ENCODE measurements at regions not wholly inside any gene's neighbourhood (a gene's known extent, or its start where the extent isn't known, plus 50 kb on each side); places are given as distances from the start of the nearest gene placed in this dataset.

DNA sequence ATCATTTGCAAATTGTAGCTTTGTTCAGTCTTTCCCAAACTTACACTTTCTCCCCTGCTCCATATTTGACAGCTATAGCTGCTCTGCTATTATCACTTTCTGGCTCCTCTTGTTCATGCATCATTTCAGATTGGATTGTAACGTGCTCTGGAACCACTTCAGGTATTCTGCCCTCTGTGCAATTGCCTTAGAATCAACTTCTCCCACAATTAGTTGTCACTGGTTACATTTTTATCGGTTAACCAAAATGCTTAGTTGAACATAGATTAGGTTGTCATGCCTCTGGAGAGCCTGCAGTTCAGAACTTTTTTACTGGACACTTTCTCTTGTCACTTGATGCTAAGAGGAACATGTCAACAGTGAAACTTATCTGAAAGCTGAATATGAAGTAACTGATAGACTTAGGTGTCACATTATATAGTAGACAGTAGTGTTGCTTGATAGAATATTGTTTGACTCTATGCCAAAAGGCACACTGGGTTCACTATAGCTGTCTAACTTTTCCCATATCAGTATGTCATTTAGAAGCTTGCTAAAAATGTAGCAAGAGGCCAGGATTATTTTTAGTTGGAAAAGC, 127.7 kb upstream of the PTPRK start:
- Histone ChIP-seq H3K27me3 (no peaks in the 10 kb centered on the region), H3K36me3 (no peaks in the 10 kb centered on the region), H3K27ac (no peak overlapping the region), H3K9me3 (no peaks in the 10 kb centered on the region), H3K4me3 (no peak overlapping the region), H3K4me1 (no peaks in the 10 kb centered on the region)
- WGBS, 2 donors (ENCODE audit: low coverage in 1 of 2) = 61 to 88% methylated on average over 2 of the region's 2 CpGs
- no peak for ATAC-seq
- TF ChIP-seq CTCF (IDR thresholded peaks at IDR 0.05) (no peak), POLR2AphosphoS5 (IDR thresholded peaks at IDR 0.05) (no peak), EP300 (IDR thresholded peaks at IDR 0.05) (no peak)

DNA sequence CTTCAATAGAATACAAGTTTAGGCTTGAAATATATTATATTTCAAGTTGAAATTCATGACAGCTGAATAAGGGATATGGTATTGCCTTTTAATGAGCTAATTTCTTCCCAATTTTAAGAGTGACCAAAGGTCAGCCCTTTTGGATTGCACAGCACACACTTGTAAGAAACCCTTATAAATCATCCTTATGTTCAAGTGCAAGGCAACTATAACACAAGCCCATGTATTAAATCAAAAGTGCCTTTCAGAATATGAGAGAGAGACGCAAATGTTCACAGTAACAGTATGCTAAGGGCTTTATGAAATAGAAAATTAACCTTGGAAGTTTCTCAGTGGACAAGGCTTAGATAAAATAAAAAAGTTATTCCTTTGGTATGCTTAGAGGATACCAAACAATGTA, 121.7 kb upstream of the PTPRK start:
- WGBS, 2 donors (ENCODE audit: low coverage in 1 of 2) = 71 to 75% methylated on average over 1 of the region's 1 CpG
- H3K9me3 ChIP-seq = no peaks in the 10 kb centered on the region
- H3K27ac ChIP-seq = no peak overlapping the region
- TF ChIP-seq CTCF (IDR thresholded peaks at IDR 0.05) (no peak), EP300 (IDR thresholded peaks at IDR 0.05) (no peak), POLR2AphosphoS5 (IDR thresholded peaks at IDR 0.05) (no peak), POLR2A (IDR thresholded peaks at IDR 0.05) (no peak)
- H3K36me3 ChIP-seq = no peaks in the 10 kb centered on the region
- H3K4me1 ChIP-seq = no peaks in the 10 kb centered on the region
- ATAC-seq = no peak
- H3K4me3 ChIP-seq = no peak overlapping the region
- H3K27me3 ChIP-seq = no peaks in the 10 kb centered on the region

DNA sequence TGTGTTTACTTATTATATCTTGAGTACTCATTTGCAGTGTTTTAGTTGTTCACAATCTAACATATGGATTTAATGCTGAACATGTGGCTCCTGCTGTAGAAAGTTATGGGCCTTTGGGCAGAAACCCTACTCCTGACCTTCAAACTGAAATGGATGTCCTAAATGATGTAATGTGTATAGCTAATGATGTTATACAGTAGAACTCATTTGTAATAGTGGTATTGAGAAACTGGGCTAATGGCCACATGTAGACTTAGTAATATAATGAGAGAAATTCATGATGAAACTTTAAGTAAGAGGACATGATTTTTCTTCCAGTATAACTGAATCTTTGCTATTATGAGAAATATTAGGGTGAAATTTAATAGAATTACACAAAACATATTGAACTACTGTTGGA, 121.3 kb upstream of the PTPRK start:
- no peaks in the 10 kb centered on the region for H3K36me3 ChIP-seq
- H3K9me3 ChIP-seq = no peaks in the 10 kb centered on the region
- no peak for TF ChIP-seq CTCF (IDR thresholded peaks at IDR 0.05)
- TF ChIP-seq POLR2A (IDR thresholded peaks at IDR 0.05) = no peak
- TF ChIP-seq EP300 (IDR thresholded peaks at IDR 0.05) = no peak
- no peak for TF ChIP-seq POLR2AphosphoS5 (IDR thresholded peaks at IDR 0.05)
- H3K27ac ChIP-seq = no peak overlapping the region
- no peaks in the 10 kb centered on the region for H3K4me1 ChIP-seq
- no peaks in the 10 kb centered on the region for H3K27me3 ChIP-seq
- no peak for ATAC-seq
- no peak overlapping the region for H3K4me3 ChIP-seq

GRCh38 chr6:128638817-128639216, 118.4 kb upstream of the PTPRK start:
- ATAC-seq = no peak
- Histone ChIP-seq H3K4me3 (no peak overlapping the region), H3K9me3 (no peaks in the 10 kb centered on the region), H3K27ac (no peak overlapping the region), H3K36me3 (no peaks in the 10 kb centered on the region), H3K4me1 (no peaks in the 10 kb centered on the region), H3K27me3 (no peaks in the 10 kb centered on the region)
- TF ChIP-seq POLR2AphosphoS5 (IDR thresholded peaks at IDR 0.05) = no peak
- no peak for TF ChIP-seq CTCF (IDR thresholded peaks at IDR 0.05)
- no peak for TF ChIP-seq EP300 (IDR thresholded peaks at IDR 0.05)
- TF ChIP-seq POLR2A (IDR thresholded peaks at IDR 0.05) = no peak

DNA sequence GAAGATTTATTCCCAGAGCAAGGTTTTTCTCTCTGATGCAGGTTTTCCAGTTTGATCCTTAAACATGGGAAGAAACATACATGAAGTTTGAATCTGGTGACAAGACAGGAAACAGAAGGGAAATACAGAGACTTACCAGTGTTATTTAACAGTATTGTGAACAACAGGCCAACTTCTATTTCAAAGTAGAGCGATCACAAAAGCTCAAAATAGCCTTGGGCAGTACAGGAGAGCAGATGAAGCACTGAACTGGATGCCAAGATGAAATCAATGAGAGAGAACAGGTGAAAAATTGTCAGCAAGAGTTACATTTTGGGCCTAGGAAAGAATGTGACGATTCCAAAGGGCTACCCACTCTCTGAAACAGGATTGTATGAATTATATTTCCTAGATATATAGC, 114.8 kb upstream of the PTPRK start:
- no peak overlapping the region for H3K27ac ChIP-seq
- no peak for ATAC-seq

More for the DNA sequence above, 114.8 kb upstream of the PTPRK start:
- WGBS, 2 donors (ENCODE audit: low coverage in 1 of 2) = 83 to 92% methylated on average over 2 of the region's 2 CpGs
- no peaks in the 10 kb centered on the region for H3K9me3 ChIP-seq
- no peaks in the 10 kb centered on the region for H3K4me1 ChIP-seq
- H3K4me3 ChIP-seq = no peak overlapping the region
- H3K27me3 ChIP-seq = no peaks in the 10 kb centered on the region
- TF ChIP-seq CTCF (IDR thresholded peaks at IDR 0.05) (no peak), EP300 (IDR thresholded peaks at IDR 0.05) (no peak), POLR2A (IDR thresholded peaks at IDR 0.05) (no peak), POLR2AphosphoS5 (IDR thresholded peaks at IDR 0.05) (no peak)
- H3K36me3 ChIP-seq = no peaks in the 10 kb centered on the region
